ENCODE measurements at regions not wholly inside any gene's neighbourhood (a gene's known extent, or its start where the extent isn't known, plus 50 kb on each side); places are given as distances from the start of the nearest gene placed in this dataset.

GRCh38 chr2:16121231-16121985, 181.1 kb downstream of the MYCN start:
- TF ChIP-seq CTCF (IDR thresholded peaks at IDR 0.05; ENCODE audit: low read depth, low read length, missing control alignments), result no peak
- DNase-seq (ENCODE audit: low read depth), result no peak
- H3K4me3 ChIP-seq (ENCODE audit: low read depth, low read length), result no peak overlapping the region

GRCh38 chr2:16120591-16121180, 180.3 kb downstream of the MYCN start:
- no peak for DNase-seq (ENCODE audit: low read depth)
- TF ChIP-seq CTCF (IDR thresholded peaks at IDR 0.05; ENCODE audit: low read depth, low read length, missing control alignments), result no peak
- H3K4me3 ChIP-seq (ENCODE audit: low read depth, low read length), result no peak overlapping the region

- TF ChIP-seq CTCF (IDR thresholded peaks at IDR 0.05; ENCODE audit: low read depth, low read length, missing control alignments), result no peak
- H3K4me3 ChIP-seq (ENCODE audit: low read depth, low read length), result no peak overlapping the region
These were observed 179.4 kb downstream of the MYCN start for GRCh38 chr2:16119741-16120140.

GRCh38 chr2:16118611-16119590, 178.6 kb downstream of the MYCN start:
- DNase-seq (ENCODE audit: low read depth), result no peak
- no peak for TF ChIP-seq CTCF (IDR thresholded peaks at IDR 0.05; ENCODE audit: low read depth, low read length, missing control alignments)
- H3K4me3 ChIP-seq (ENCODE audit: low read depth, low read length), result no peak overlapping the region

More at GRCh38 chr2:16119741-16120140, 179.4 kb downstream of the MYCN start:
- DNase-seq (ENCODE audit: low read depth), result no peak

- TF ChIP-seq CTCF (IDR thresholded peaks at IDR 0.05; ENCODE audit: low read depth, low read length, missing control alignments), result no peak
- no peak overlapping the region for H3K4me3 ChIP-seq (ENCODE audit: low read depth, low read length)
- no peak for DNase-seq (ENCODE audit: low read depth)
These were observed 177.7 kb downstream of the MYCN start for GRCh38 chr2:16117791-16118610.

GRCh38 chr2:16117021-16117700, 176.8 kb downstream of the MYCN start:
- H3K4me3 ChIP-seq (ENCODE audit: low read depth, low read length), result no peak overlapping the region
- no peak for DNase-seq (ENCODE audit: low read depth)
- TF ChIP-seq CTCF (IDR thresholded peaks at IDR 0.05; ENCODE audit: low read depth, low read length, missing control alignments), result no peak

All from GM12864 (cell line).